GM18519 (cell line): ENCODE measurements at regions not wholly inside any gene's neighbourhood (a gene's known extent, or its start where the extent isn't known, plus 50 kb on each side); places are given as distances from the start of the nearest gene placed in this dataset.
"Not testable (repeated sequence)": the region's sequence is repeated elsewhere in the genome, so short reads cannot be mapped to it uniquely, and the experiment has no call there.

Experiments used
- ATAC-seq: cut with Tn5 transposase; IDR thresholded peaks from one replicate; pipeline ENCODE4 v1.9.1; 2021; ENCODE audit warnings: mild to moderate bottlenecking, moderate library complexity; ENCODE audit not compliant: unreplicated experiment, low FRiP score

- ATAC-seq: no peak
Observed at GRCh38 chr9:30411571-30411970, 1972.9 kb upstream of the ACO1 start.

GRCh38 chr9:30459156-30459555, 1925.3 kb upstream of the ACO1 start:
- ATAC-seq: no peak

- ATAC-seq: no peak
Observed at GRCh38 chr9:30476826-30477225, 1907.6 kb upstream of the ACO1 start.

GRCh38 chr9:30478684-30479083, 1905.8 kb upstream of the ACO1 start:
- ATAC-seq: no peak

- no peak for ATAC-seq
Observed at GRCh38 chr9:30482499-30482898, 1901.9 kb upstream of the ACO1 start.

- no peak for ATAC-seq
Observed at GRCh38 chr9:30484690-30485089, 1899.8 kb upstream of the ACO1 start.

GRCh38 chr9:30504502-30504905, 1879.9 kb upstream of the ACO1 start:
- no peak for ATAC-seq

GRCh38 chr9:30505311-30505710, 1879.1 kb upstream of the ACO1 start:
- ATAC-seq: no peak

- no peak for ATAC-seq
Observed at GRCh38 chr9:30506749-30507148, 1877.7 kb upstream of the ACO1 start.

GRCh38 chr9:30507166-30507565, 1877.3 kb upstream of the ACO1 start:
- no peak for ATAC-seq

- ATAC-seq: no peak
Observed at GRCh38 chr9:30511666-30512065, 1872.8 kb upstream of the ACO1 start.

- ATAC-seq: no peak
Observed at GRCh38 chr9:30519166-30519565, 1865.3 kb upstream of the ACO1 start.

GRCh38 chr9:30519756-30520155, 1864.7 kb upstream of the ACO1 start:
- ATAC-seq: no peak

- no peak for ATAC-seq
Observed at GRCh38 chr9:30522061-30522460, 1862.4 kb upstream of the ACO1 start.

GRCh38 chr9:30522486-30522885, 1862.0 kb upstream of the ACO1 start:
- no peak for ATAC-seq

GRCh38 chr9:30524311-30524710, 1860.1 kb upstream of the ACO1 start:
- no peak for ATAC-seq

GRCh38 chr9:30534455-30534854, 1850.0 kb upstream of the ACO1 start:
- no peak for ATAC-seq

- no peak for ATAC-seq
Observed at GRCh38 chr9:30534896-30535295, 1849.5 kb upstream of the ACO1 start.

- no peak for ATAC-seq
Observed at GRCh38 chr9:30536494-30536893, 1847.9 kb upstream of the ACO1 start.

GRCh38 chr9:30539696-30540095, 1844.7 kb upstream of the ACO1 start:
- not testable (repeated sequence) for ATAC-seq

GRCh38 chr9:30574355-30575151, 1809.9 kb upstream of the ACO1 start:
- ATAC-seq: no peak

- ATAC-seq: no peak
Observed at GRCh38 chr9:30575218-30575617, 1809.2 kb upstream of the ACO1 start.

- ATAC-seq: no peak
Observed at GRCh38 chr9:30575691-30576090, 1808.8 kb upstream of the ACO1 start.
